Tibial nerve (tissue), 4 donors: ENCODE measurements at regions not wholly inside any gene's neighbourhood (a gene's known extent, or its start where the extent isn't known, plus 50 kb on each side); places are given as distances from the start of the nearest gene placed in this dataset.

Source experiments
- DNase-seq, 2 donors: peaks; one replicate each; pipeline ENCODE4 v3.0.0-alpha.2; 2019; ENCODE audit warnings: low spot score in 2 of 2
- H3K27ac ChIP-seq, 4 donors: fragments of 200-600 bp; sonication (generic) in 3 of 4; one replicate each; pipeline ENCODE4 v1.5.1; 2017 to 2019; ENCODE audit warnings: mild to moderate bottlenecking in 1 of 4
- H3K27me3 ChIP-seq, 2 donors: fragments of 200-600 bp; sonication (generic) in 1 of 2; one replicate each; pipeline versions ENCODE4 v1.5.1 to v1.6.0; 2017 to 2019
- H3K36me3 ChIP-seq, 3 donors: fragments of 200-600 bp; sonication (generic); one replicate each; pipeline ENCODE4 v1.5.1; 2018 to 2019
- H3K4me1 ChIP-seq, 4 donors: fragments of 200-600 bp; sonication (generic) in 3 of 4; one replicate each; pipeline ENCODE4 v1.5.1; 2017 to 2019
- H3K4me3 ChIP-seq, 4 donors: fragments of 200-600 bp; sonication (generic) in 3 of 4; one replicate each; pipeline ENCODE4 v1.5.1; 2017 to 2019; ENCODE audit warnings: mild to moderate bottlenecking in 1 of 4, moderate library complexity in 1 of 4
- H3K9me3 ChIP-seq, 4 donors: fragments of 200-600 bp; sonication (generic) in 3 of 4; one replicate each; pipeline ENCODE4 v1.5.1; 2017 to 2019
- EP300 ChIP-seq, 2 donors: sonication (generic); formaldehyde crosslinking; IDR thresholded peaks; one replicate each; pipeline ENCODE4 v1.6.1; 2017; ENCODE audit warnings: antibody characterized with exemption in 2 of 2, mild to moderate bottlenecking in 1 of 2
- POLR2A ChIP-seq, 2 donors: fragments of 450-650 bp; IDR thresholded peaks; one replicate each; pipeline ENCODE4 v1.6.1; 2017; ENCODE audit warnings: antibody characterized with exemption in 2 of 2, mild to moderate bottlenecking in 2 of 2, moderate library complexity in 2 of 2
- WGBS, 2 donors: methylation state at CpG; one replicate each; pipeline ENCODE4 v1.1.5; 2018; 5-methylcytosine and 5-hydroxymethylcytosine counted together
- TF ChIP-seq, protein P1 (sequence below), 5 experiments: fragments of 200-600 bp in 3 of 5; fragments of 450-650 bp in 2 of 5; sonication (generic) in 3 of 5; IDR thresholded peaks; one replicate each; pipeline ENCODE4 v1.5.1; 2016 to 2019; ENCODE audit warnings: antibody characterized with exemption in 5 of 5, mild to moderate bottlenecking in 3 of 5, moderate library complexity in 2 of 5

DNA sequence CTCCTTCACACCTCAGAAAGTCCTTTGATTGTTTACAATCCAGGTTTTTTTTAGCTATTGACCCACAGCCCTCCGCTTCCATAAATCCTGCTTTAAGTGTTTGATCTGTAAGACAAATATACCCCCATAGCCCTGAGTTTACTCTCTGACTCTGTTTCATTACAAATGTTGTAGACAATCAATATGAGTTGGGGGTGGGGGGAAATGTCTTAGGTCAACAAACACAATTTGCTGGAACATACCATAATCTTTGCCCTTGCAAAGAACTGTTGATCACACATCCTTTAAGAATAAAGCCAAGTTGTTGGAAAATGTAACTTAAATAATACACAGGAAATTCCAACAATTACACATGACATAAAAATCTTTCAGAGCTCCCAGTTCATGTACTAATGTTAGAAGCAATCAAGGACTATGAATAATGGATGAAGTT is 301.8 kb upstream of the SEMA6D start:
- Histone ChIP-seq H3K9me3 (no peaks in the 10 kb centered on the region), H3K4me1 (peaks cover 0 to 3% (median 0%) of the 10 kb centered on the region in 4 donors), H3K36me3 (no peaks in the 10 kb centered on the region), H3K4me3 (no peak overlapping the region), H3K27ac (no peak overlapping the region), H3K27me3 (no peaks in the 10 kb centered on the region)
- TF ChIP-seq, protein P1, sequence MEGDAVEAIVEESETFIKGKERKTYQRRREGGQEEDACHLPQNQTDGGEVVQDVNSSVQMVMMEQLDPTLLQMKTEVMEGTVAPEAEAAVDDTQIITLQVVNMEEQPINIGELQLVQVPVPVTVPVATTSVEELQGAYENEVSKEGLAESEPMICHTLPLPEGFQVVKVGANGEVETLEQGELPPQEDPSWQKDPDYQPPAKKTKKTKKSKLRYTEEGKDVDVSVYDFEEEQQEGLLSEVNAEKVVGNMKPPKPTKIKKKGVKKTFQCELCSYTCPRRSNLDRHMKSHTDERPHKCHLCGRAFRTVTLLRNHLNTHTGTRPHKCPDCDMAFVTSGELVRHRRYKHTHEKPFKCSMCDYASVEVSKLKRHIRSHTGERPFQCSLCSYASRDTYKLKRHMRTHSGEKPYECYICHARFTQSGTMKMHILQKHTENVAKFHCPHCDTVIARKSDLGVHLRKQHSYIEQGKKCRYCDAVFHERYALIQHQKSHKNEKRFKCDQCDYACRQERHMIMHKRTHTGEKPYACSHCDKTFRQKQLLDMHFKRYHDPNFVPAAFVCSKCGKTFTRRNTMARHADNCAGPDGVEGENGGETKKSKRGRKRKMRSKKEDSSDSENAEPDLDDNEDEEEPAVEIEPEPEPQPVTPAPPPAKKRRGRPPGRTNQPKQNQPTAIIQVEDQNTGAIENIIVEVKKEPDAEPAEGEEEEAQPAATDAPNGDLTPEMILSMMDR (IDR thresholded peaks at IDR 0.05): no peak
- no peak for TF ChIP-seq EP300 (IDR thresholded peaks at IDR 0.05)
- TF ChIP-seq POLR2A (IDR thresholded peaks at IDR 0.05): no peak
- DNase-seq: no peak
- WGBS, 2 donors: 72 to 82% methylated on average over 1 of the region's 1 CpG

GRCh38 chr15:47422881-47423665 is 294.2 kb upstream of the SEMA6D start:
- Histone ChIP-seq H3K27ac (no peak overlapping the region), H3K4me1 (peaks cover 0 to 9% (median 0%) of the 10 kb centered on the region in 4 donors), H3K9me3 (no peaks in the 10 kb centered on the region), H3K4me3 (no peak overlapping the region), H3K27me3 (no peaks in the 10 kb centered on the region), H3K36me3 (no peaks in the 10 kb centered on the region)
- WGBS, 2 donors: 18 to 25% methylated on average over 1 of the region's 1 CpG
- DNase-seq: no peak
- TF ChIP-seq, protein P1 (IDR thresholded peaks at IDR 0.05): no peak
- TF ChIP-seq EP300 (IDR thresholded peaks at IDR 0.05) (no peak), POLR2A (IDR thresholded peaks at IDR 0.05) (no peak)

- TF ChIP-seq, protein P1 (IDR thresholded peaks at IDR 0.05): no peak
- TF ChIP-seq EP300 (IDR thresholded peaks at IDR 0.05) (no peak), POLR2A (IDR thresholded peaks at IDR 0.05) (no peak)
- Histone ChIP-seq H3K27ac (no peak overlapping the region), H3K36me3 (no peaks in the 10 kb centered on the region), H3K4me3 (no peak overlapping the region), H3K9me3 (no peaks in the 10 kb centered on the region), H3K27me3 (no peaks in the 10 kb centered on the region), H3K4me1 (peaks cover 0 to 9% (median 0%) of the 10 kb centered on the region in 4 donors)
- DNase-seq: no peak
- WGBS, 2 donors: 14 to 36% methylated on average over 1 of the region's 1 CpG
Observed at GRCh38 chr15:47427463-47427862, 289.8 kb upstream of the SEMA6D start.

- DNase-seq: no peak
- TF ChIP-seq EP300 (IDR thresholded peaks at IDR 0.05): no peak
- TF ChIP-seq, protein P1 (IDR thresholded peaks at IDR 0.05): no peak
- TF ChIP-seq POLR2A (IDR thresholded peaks at IDR 0.05): no peak
- no peaks in the 10 kb centered on the region for H3K27me3 ChIP-seq
- no peaks in the 10 kb centered on the region for H3K4me1 ChIP-seq
- no peak overlapping the region for H3K4me3 ChIP-seq
- H3K9me3 ChIP-seq: no peaks in the 10 kb centered on the region
- H3K27ac ChIP-seq: no peak overlapping the region
- 95% methylated on average over 1 of the region's 1 CpG for WGBS, 2 donors
- no peaks in the 10 kb centered on the region for H3K36me3 ChIP-seq
Observed at GRCh38 chr15:47429376-47429775, 287.9 kb upstream of the SEMA6D start.

DNA sequence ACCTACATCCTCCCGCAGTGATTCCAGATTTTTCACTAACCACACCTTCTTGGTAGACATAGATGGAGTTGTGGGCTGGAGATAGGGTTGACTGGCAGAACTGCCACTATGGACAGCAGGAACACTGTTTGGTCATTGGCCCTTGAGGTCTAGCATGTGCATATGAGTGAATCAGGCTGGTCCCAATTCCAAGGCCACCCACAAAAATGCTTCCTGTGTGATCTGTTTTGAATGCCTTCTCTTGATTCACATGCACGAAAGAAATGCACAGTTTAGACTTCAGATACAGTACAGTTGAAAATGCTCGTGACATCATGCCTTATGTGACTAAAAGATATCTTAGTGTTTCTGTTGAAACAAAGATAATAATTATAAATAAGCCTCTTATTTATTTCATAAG is 285.8 kb upstream of the SEMA6D start:
- WGBS, 2 donors: 58 to 60% methylated on average over 3 of the region's 3 CpGs
- DNase-seq: no peak
- no peaks in the 10 kb centered on the region for H3K9me3 ChIP-seq
- H3K36me3 ChIP-seq: no peaks in the 10 kb centered on the region
- H3K27me3 ChIP-seq: no peaks in the 10 kb centered on the region
- H3K27ac ChIP-seq: no peak overlapping the region
- H3K4me1 ChIP-seq: no peaks in the 10 kb centered on the region
- H3K4me3 ChIP-seq: no peak overlapping the region
- TF ChIP-seq EP300 (IDR thresholded peaks at IDR 0.05) (no peak), POLR2A (IDR thresholded peaks at IDR 0.05) (no peak)
- TF ChIP-seq, protein P1 (IDR thresholded peaks at IDR 0.05): no peak
